Tibial artery (tissue), 4 donors: ENCODE measurements at regions not wholly inside any gene's neighbourhood (a gene's known extent, or its start where the extent isn't known, plus 50 kb on each side); places are given as distances from the start of the nearest gene placed in this dataset.

Source experiments
- DNase-seq, 2 donors: peaks; one replicate each; pipeline ENCODE4 v3.0.0-alpha.2; 2019
- H3K27ac ChIP-seq, 2 donors: fragments of 200-600 bp; sonication (generic) in 1 of 2; 1 replicate in 1 of 2; 2 replicates in 1 of 2; pipeline ENCODE4 v1.5.1; 2018 to 2019; ENCODE audit warnings: mild to moderate bottlenecking in 1 of 2
- H3K27me3 ChIP-seq, 2 donors: fragments of 200-600 bp; sonication (generic) in 1 of 2; one replicate each; pipeline versions ENCODE4 v1.5.1 to v1.6.0; 2016 to 2019
- H3K36me3 ChIP-seq, 3 donors: fragments of 200-600 bp; sonication (generic) in 2 of 3; one replicate each; pipeline ENCODE4 v1.5.1; 2016 to 2019; ENCODE audit warnings: mild to moderate bottlenecking in 2 of 3
- H3K4me1 ChIP-seq, 4 donors: fragments of 200-600 bp; sonication (generic) in 2 of 4; 1 replicate in 3 of 4; 2 replicates in 1 of 4; pipeline ENCODE4 v1.5.1; 2016 to 2019
- H3K4me3 ChIP-seq, 2 donors: fragments of 200-600 bp; sonication (generic) in 1 of 2; 1 replicate in 1 of 2; 2 replicates in 1 of 2; pipeline ENCODE4 v1.5.1; 2018 to 2019; ENCODE audit warnings: mild to moderate bottlenecking in 2 of 2
- H3K9me3 ChIP-seq, 3 donors: fragments of 200-600 bp; sonication (generic) in 1 of 3; one replicate each; pipeline ENCODE4 v1.5.1; 2016 to 2019
- intact Hi-C: fragments of 100-400 bp; cut with DNase I; formaldehyde crosslinking; loops from one replicate; pipeline ENCODE4 v1.15.0; 2023; ENCODE audit warnings: low total_unique reads
- TF ChIP-seq, protein P1 (sequence below), 2 experiments: fragments of 200-600 bp in 1 of 2; fragments of 450-650 bp in 1 of 2; IDR thresholded peaks; one replicate each; pipeline ENCODE4 v1.5.1; 2017 to 2019; ENCODE audit warnings: antibody characterized with exemption in 2 of 2, mild to moderate bottlenecking in 1 of 2, moderate library complexity in 1 of 2

DNA sequence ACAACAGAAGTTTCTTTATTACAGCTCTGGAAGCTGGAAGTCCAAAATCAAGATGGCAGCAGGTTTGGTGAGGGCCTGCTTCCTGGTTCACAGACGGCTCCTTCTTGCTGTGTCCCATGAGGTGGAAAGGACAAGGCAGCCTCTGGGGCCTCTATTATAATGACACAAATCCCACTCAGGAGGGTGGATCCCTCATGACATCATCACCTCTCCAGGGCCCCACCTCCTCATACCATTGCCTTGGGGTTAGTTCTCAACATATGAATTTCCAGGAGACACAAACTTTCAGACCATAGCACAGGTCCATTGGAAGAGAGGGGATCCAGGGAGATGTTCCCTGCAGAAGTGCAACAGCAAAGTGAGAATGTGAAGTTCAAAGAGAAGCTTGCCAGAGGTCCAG, 202.8 kb downstream of the TFCP2L1 start:
- Histone ChIP-seq H3K4me3 (no peak overlapping the region), H3K4me1 (no peaks in the 10 kb centered on the region), H3K36me3 (no peaks in the 10 kb centered on the region), H3K27ac (no peak overlapping the region), H3K9me3 (no peaks in the 10 kb centered on the region), H3K27me3 (peaks cover 0 to 53% of the 10 kb centered on the region in 2 donors)
- TF ChIP-seq, protein P1, sequence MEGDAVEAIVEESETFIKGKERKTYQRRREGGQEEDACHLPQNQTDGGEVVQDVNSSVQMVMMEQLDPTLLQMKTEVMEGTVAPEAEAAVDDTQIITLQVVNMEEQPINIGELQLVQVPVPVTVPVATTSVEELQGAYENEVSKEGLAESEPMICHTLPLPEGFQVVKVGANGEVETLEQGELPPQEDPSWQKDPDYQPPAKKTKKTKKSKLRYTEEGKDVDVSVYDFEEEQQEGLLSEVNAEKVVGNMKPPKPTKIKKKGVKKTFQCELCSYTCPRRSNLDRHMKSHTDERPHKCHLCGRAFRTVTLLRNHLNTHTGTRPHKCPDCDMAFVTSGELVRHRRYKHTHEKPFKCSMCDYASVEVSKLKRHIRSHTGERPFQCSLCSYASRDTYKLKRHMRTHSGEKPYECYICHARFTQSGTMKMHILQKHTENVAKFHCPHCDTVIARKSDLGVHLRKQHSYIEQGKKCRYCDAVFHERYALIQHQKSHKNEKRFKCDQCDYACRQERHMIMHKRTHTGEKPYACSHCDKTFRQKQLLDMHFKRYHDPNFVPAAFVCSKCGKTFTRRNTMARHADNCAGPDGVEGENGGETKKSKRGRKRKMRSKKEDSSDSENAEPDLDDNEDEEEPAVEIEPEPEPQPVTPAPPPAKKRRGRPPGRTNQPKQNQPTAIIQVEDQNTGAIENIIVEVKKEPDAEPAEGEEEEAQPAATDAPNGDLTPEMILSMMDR (IDR thresholded peaks at IDR 0.05), result no peak
- no peak for DNase-seq
- intact Hi-C loops, result no loop called here

DNA sequence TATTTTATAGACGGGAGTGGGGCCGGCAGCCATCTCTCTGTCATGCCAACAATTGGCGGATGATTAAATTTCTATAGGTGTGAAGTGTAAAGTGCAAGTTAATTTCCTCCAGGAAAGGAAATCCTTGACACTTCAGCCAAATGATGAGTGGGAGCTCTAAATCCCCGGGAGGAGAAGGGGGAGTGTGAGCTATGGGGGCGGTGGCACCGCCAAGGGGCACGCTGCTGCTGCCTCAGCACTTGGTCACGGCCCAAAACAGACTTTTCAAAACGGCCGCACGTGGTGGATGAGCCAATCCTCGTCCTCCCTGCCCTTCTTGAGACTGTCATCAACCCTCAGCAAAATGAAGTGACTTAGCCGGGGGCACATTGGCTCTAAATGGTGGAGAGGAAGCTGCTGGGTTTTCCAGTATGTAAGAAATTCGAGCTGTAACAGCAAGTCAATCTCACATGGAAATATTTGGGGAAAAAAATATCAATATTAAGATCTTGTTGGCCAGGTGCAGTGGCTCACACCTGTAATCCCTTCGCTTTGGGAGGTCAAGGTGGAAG, 200.8 kb downstream of the TFCP2L1 start:
- Histone ChIP-seq H3K4me3 (no peak overlapping the region), H3K4me1 (peaks cover 0 to 8% (median 4%) of the 10 kb centered on the region in 4 donors), H3K36me3 (no peaks in the 10 kb centered on the region), H3K27ac (no peak overlapping the region), H3K9me3 (no peaks in the 10 kb centered on the region), H3K27me3 (peaks cover 0 to 61% of the 10 kb centered on the region in 2 donors)
- no peak for DNase-seq
- intact Hi-C loops, result no loop called here
- TF ChIP-seq, protein P1 (IDR thresholded peaks at IDR 0.05), result no peak

DNA sequence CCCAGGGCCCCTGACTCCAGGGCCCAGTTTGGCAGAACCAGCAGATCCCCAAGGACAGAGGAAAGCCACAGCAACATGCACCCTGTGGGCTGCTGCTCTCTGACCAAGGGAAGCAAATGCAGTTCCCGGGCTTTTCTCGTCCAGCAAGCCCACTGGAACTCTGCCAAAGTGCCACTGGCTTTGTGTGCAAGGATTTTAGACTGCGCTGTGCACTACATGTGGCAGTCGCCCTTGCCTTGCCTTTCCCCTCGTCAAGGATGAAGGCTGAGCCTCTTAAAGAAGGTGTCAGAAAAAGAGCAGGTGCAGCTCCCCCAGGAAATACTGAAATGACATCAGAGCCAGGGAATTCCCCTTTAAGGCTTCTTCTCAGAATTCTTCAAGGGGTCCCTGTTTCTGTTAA, 199.2 kb downstream of the TFCP2L1 start:
- peaks cover 0 to 8% (median 4%) of the 10 kb centered on the region in 4 donors for H3K4me1 ChIP-seq
- no peaks in the 10 kb centered on the region for H3K9me3 ChIP-seq
- H3K27me3 ChIP-seq, result peaks cover 0 to 60% of the 10 kb centered on the region in 2 donors
- intact Hi-C loops, result no loop called here
- no peak for DNase-seq
- no peaks in the 10 kb centered on the region for H3K36me3 ChIP-seq
- H3K27ac ChIP-seq, result no peak overlapping the region
- H3K4me3 ChIP-seq, result no peak overlapping the region
- TF ChIP-seq, protein P1 (IDR thresholded peaks at IDR 0.05), result no peak

DNA sequence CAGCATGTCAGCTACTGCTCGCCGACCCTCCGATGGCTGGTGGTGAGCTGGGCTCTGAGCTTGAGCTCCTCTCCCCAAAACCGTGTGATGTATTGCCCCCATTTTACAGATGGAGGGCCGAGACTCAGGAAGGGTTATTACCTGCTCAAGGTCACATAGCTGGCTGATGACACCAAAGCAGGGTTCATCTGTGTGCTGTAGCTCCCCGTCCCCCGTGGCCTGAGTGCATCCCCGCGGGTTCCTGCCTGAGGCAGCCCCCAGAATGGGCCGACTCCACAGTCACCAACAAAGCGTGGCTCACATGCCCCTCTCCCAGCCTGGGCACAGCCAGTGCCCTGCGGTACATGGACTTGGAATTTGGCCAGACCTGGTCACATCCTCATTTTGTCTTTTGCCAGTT, 198.6 kb downstream of the TFCP2L1 start:
- Histone ChIP-seq H3K27ac (no peak overlapping the region), H3K9me3 (no peaks in the 10 kb centered on the region), H3K27me3 (peaks cover 0 to 56% of the 10 kb centered on the region in 2 donors), H3K4me3 (no peak overlapping the region), H3K36me3 (no peaks in the 10 kb centered on the region), H3K4me1 (peaks cover 0 to 8% (median 4%) of the 10 kb centered on the region in 4 donors)
- no peak for DNase-seq
- intact Hi-C loops, result no loop called here
- TF ChIP-seq, protein P1 (IDR thresholded peaks at IDR 0.05), result no peak

DNA sequence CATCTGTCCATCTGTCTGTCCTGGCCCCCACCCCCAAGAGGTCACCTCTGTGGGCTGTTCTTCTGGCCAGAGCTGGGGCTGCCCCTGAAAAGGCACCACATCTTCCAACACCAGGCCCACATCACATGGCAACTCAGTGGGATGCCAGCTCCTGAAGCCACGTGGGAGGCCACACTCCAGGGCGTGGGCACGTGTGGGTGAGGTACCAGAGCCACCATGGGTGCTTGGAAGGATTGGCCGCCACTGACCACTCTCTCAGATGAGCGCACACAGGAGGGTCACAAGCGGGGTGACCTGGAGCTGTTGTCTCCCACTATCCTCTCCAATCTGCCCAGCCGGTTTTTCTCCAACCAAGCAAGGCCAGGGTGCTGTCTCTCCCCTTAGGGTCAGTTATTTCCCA, 197.9 kb downstream of the TFCP2L1 start:
- no peak overlapping the region for H3K4me3 ChIP-seq
- no peaks in the 10 kb centered on the region for H3K9me3 ChIP-seq
- peaks cover 0 to 8% (median 4%) of the 10 kb centered on the region in 4 donors for H3K4me1 ChIP-seq
- no peak overlapping the region for H3K27ac ChIP-seq
- intact Hi-C loops, result no loop called here
- no peak for DNase-seq
- TF ChIP-seq, protein P1 (IDR thresholded peaks at IDR 0.05), result no peak
- H3K36me3 ChIP-seq, result no peaks in the 10 kb centered on the region
- H3K27me3 ChIP-seq, result peaks cover 0 to 50% of the 10 kb centered on the region in 2 donors
